Activated CD4-positive, CD25-positive, alpha-beta regulatory T cell treated with anti-CD3 and anti-CD28 coated beads, Interleukin-2, amount 50 U/mL, for 16 hours (primary cell): ENCODE measurements at regions not wholly inside any gene's neighbourhood (a gene's known extent, or its start where the extent isn't known, plus 50 kb on each side); places are given as distances from the start of the nearest gene placed in this dataset.

ENCODE experiments used
- DNase-seq: peaks from one replicate; pipeline ENCODE4 v3.0.0-alpha.2; 2020; ENCODE audit warnings: low read depth, low spot score

GRCh38 chr5:165076686-165077085, 1571.3 kb downstream of the MAT2B start:
- DNase-seq, result no peak

- no peak for DNase-seq
These were observed 1574.0 kb downstream of the MAT2B start for GRCh38 chr5:165079389-165079788.

GRCh38 chr5:165083394-165083793, 1578.0 kb downstream of the MAT2B start:
- DNase-seq, result no peak

GRCh38 chr5:165086465-165086864, 1581.0 kb downstream of the MAT2B start:
- DNase-seq, result no peak

GRCh38 chr5:165094782-165095181, 1589.4 kb downstream of the MAT2B start:
- no peak for DNase-seq

GRCh38 chr5:165101709-165102108, 1596.3 kb downstream of the MAT2B start:
- DNase-seq, result no peak

GRCh38 chr5:165104611-165105010, 1599.2 kb downstream of the MAT2B start:
- DNase-seq, result no peak

GRCh38 chr5:165108809-165109208, 1603.4 kb downstream of the MAT2B start:
- DNase-seq, result no peak

GRCh38 chr5:165119175-165119574, 1613.8 kb downstream of the MAT2B start:
- DNase-seq, result no peak

- DNase-seq, result no peak
These were observed 1621.2 kb downstream of the MAT2B start for GRCh38 chr5:165126598-165126997.

GRCh38 chr5:165127941-165128340, 1622.5 kb downstream of the MAT2B start:
- no peak for DNase-seq

GRCh38 chr5:165130656-165131055, 1625.2 kb downstream of the MAT2B start:
- DNase-seq, result no peak

GRCh38 chr5:165134155-165134554, 1628.7 kb downstream of the MAT2B start:
- no peak for DNase-seq

- no peak for DNase-seq
These were observed 1630.1 kb downstream of the MAT2B start for GRCh38 chr5:165135565-165135964.

- DNase-seq, result no peak
These were observed 1632.3 kb downstream of the MAT2B start for GRCh38 chr5:165137701-165138100.

- DNase-seq, result no peak
These were observed 1632.8 kb downstream of the MAT2B start for GRCh38 chr5:165138236-165138635.

GRCh38 chr5:165139262-165139661, 1633.8 kb downstream of the MAT2B start:
- DNase-seq, result no peak

GRCh38 chr5:165139721-165140120, 1634.3 kb downstream of the MAT2B start:
- no peak for DNase-seq

GRCh38 chr5:165143741-165144140, 1638.3 kb downstream of the MAT2B start:
- no peak for DNase-seq

- DNase-seq, result no peak
These were observed 1644.0 kb downstream of the MAT2B start for GRCh38 chr5:165149431-165149830.

GRCh38 chr5:165152058-165152457, 1646.6 kb downstream of the MAT2B start:
- no peak for DNase-seq

GRCh38 chr5:165157219-165157618, 1651.8 kb downstream of the MAT2B start:
- DNase-seq, result no peak

GRCh38 chr5:165161204-165161603, 1655.8 kb downstream of the MAT2B start:
- no peak for DNase-seq

GRCh38 chr5:165163861-165164260, 1658.4 kb downstream of the MAT2B start:
- no peak for DNase-seq

- no peak for DNase-seq
These were observed 1668.2 kb downstream of the MAT2B start for GRCh38 chr5:165173651-165174050.
